Upper lobe of right lung (tissue), 1 donor: ENCODE measurements at regions not wholly inside any gene's neighbourhood (a gene's known extent, or its start where the extent isn't known, plus 50 kb on each side); places are given as distances from the start of the nearest gene placed in this dataset.

Source experiments
- ATAC-seq: fragments of 200-7000 bp; cut with Tn5 transposase; one replicate; pipeline ENCODE4 v1.9.1; 2020; ENCODE audit warnings: mild to moderate bottlenecking, moderate library complexity
- DNase-seq: peaks from one replicate; pipeline ENCODE4 v3.0.0-alpha.2; 2020
- H3K27ac ChIP-seq: fragments of 200-600 bp; one replicate; pipeline ENCODE4 v1.8.0; 2022
- H3K27me3 ChIP-seq: fragments of 200-600 bp; one replicate; pipeline ENCODE4 v1.8.0; 2022; ENCODE audit warnings: mild to moderate bottlenecking
- H3K36me3 ChIP-seq: fragments of 200-600 bp; one replicate; pipeline ENCODE4 v1.8.0; 2022
- H3K4me1 ChIP-seq: fragments of 200-600 bp; one replicate; pipeline ENCODE4 v1.8.0; 2022
- H3K4me3 ChIP-seq: fragments of 200-600 bp; one replicate; pipeline ENCODE4 v1.8.0; 2022; ENCODE audit warnings: mild to moderate bottlenecking
- H3K9me3 ChIP-seq: fragments of 200-600 bp; one replicate; pipeline ENCODE4 v1.8.0; 2022
- intact Hi-C: fragments of 100-400 bp; cut with DNase I; formaldehyde crosslinking; loops from one replicate; pipeline ENCODE4 v1.11.0; 2022
- TF ChIP-seq, protein P1 (sequence below): fragments of 200-600 bp; IDR thresholded peaks from one replicate; pipeline ENCODE4 v1.8.0; 2022; ENCODE audit warnings: antibody characterized with exemption
- donor health status: DM: no; HTN: yes; CAD: no; lungs with severe emphysema.

DNA sequence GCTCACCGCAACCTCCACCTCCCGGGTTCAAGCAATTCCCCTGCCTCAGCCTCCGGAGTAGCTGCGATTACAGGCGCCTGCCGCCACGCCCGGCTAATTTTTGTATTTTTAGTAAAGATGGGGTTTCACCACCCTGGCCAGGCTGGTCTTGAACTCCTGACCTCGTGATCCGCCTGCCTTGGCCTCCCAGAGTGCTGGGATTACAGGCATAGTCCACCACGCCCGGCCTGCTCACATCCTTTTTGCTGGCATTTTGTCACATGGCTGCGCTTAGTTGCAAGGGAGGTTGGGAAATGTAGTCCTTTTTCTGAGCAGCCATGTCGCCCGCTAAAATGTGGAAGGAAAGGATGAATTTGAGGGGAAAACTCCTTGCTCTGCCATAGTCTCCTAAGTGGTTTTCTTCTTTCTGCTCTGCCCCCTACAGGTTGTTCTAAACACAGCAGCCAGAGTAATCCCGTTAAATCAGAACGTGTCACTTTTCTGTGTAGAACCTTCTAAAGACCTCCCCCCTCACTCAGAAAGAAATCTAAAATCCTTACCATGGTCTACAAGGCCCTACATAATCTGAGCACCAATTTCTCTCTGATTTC lies 57.8 kb upstream of the HSPA9 start:
- TF ChIP-seq, protein P1, sequence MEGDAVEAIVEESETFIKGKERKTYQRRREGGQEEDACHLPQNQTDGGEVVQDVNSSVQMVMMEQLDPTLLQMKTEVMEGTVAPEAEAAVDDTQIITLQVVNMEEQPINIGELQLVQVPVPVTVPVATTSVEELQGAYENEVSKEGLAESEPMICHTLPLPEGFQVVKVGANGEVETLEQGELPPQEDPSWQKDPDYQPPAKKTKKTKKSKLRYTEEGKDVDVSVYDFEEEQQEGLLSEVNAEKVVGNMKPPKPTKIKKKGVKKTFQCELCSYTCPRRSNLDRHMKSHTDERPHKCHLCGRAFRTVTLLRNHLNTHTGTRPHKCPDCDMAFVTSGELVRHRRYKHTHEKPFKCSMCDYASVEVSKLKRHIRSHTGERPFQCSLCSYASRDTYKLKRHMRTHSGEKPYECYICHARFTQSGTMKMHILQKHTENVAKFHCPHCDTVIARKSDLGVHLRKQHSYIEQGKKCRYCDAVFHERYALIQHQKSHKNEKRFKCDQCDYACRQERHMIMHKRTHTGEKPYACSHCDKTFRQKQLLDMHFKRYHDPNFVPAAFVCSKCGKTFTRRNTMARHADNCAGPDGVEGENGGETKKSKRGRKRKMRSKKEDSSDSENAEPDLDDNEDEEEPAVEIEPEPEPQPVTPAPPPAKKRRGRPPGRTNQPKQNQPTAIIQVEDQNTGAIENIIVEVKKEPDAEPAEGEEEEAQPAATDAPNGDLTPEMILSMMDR = peak; percentile 52
- ATAC-seq (peak; percentile 77), DNase-seq (peak; percentile 73)
- Histone ChIP-seq H3K4me1 (no peaks in the 10 kb centered on the region), H3K4me3 (no peak overlapping the region), H3K36me3 (no peaks in the 10 kb centered on the region), H3K27me3 (no peaks in the 10 kb centered on the region), H3K27ac (no peak overlapping the region), H3K9me3 (no peaks in the 10 kb centered on the region)
- intact Hi-C loops = loop anchor here (10.0 kb wide), 1 partner anchor 48 kb away; no protein-coding TSS in a partner anchor

GRCh38 chr5:138631096-138631928 lies 56.1 kb upstream of the HSPA9 start:
- Histone ChIP-seq H3K27ac (no peak overlapping the region), H3K27me3 (no peaks in the 10 kb centered on the region), H3K36me3 (no peaks in the 10 kb centered on the region), H3K9me3 (no peaks in the 10 kb centered on the region), H3K4me1 (no peaks in the 10 kb centered on the region), H3K4me3 (no peak overlapping the region)
- DNase-seq = no peak
- ATAC-seq = no peak
- TF ChIP-seq, protein P1 = no peak
- intact Hi-C loops = loop anchor here (10.0 kb wide), 1 partner anchor 47 kb away; no protein-coding TSS in a partner anchor

DNA sequence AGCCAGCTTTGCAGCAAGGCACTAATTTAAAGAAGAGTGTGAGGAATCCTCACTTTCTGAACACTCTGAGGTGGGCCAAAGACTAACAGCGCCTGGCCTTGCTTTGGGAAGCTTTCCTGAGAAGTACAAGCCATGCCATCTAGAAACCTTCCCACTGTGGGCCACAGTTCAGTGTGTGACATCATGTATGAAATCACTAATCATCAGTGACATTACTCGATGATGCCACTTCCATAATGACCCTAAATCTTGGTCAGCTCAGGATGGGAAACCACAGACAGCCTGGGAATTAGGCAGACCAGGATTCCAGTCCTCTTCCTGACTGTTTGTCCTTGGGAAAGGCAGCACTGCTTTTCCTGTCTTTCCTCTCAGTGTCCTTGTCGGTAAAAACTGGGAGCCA lies 54.2 kb upstream of the HSPA9 start:
- Histone ChIP-seq H3K4me1 (no peaks in the 10 kb centered on the region), H3K4me3 (no peak overlapping the region), H3K27ac (no peak overlapping the region), H3K9me3 (no peaks in the 10 kb centered on the region), H3K27me3 (no peaks in the 10 kb centered on the region), H3K36me3 (no peaks in the 10 kb centered on the region)
- ATAC-seq (no peak), DNase-seq (no peak)
- TF ChIP-seq, protein P1 = no peak
- intact Hi-C loops = no loop called here

DNA sequence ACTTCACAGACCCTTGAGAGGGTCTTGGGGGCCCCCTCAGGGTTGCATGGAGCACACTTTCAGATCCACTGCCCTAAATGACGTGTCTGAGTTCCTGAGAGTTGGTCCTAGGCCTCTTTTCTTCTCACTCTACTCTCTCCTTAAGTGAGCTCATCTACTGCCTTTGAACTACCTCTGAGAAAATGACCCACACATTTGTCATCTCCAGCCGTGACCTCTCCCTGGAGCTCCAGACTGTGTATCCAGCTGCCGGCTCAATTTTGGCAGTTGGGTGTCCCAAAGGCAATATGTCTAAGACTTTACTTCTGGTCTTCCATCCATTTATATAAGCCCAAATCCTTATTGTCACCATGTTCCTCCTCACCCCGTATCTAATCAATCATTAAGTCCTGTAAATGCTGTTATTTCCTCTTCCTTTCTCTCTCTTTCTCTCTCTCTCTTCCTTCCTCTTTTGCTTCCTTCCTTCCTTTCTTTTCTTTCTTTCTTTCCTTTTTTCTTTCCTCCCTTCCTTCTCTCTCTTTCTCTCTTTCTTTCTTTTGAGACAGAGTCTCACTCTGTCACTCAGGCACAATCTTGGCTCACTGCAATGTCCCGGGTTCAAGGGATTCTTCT lies 51.2 kb upstream of the HSPA9 start:
- intact Hi-C loops = no loop called here
- Histone ChIP-seq H3K27me3 (no peaks in the 10 kb centered on the region), H3K4me1 (no peaks in the 10 kb centered on the region), H3K4me3 (no peak overlapping the region), H3K9me3 (no peaks in the 10 kb centered on the region), H3K36me3 (no peaks in the 10 kb centered on the region), H3K27ac (no peak overlapping the region)
- ATAC-seq (no peak), DNase-seq (no peak)
- TF ChIP-seq, protein P1 = no peak

GRCh38 chr5:138625134-138625533 lies 49.9 kb upstream of the HSPA9 start:
- no peak overlapping the region for H3K4me3 ChIP-seq
- no peaks in the 10 kb centered on the region for H3K9me3 ChIP-seq
- no peak for ATAC-seq
- no peaks in the 10 kb centered on the region for H3K4me1 ChIP-seq
- intact Hi-C loops = no loop called here
- no peaks in the 10 kb centered on the region for H3K27me3 ChIP-seq
- TF ChIP-seq, protein P1 = no peak
- no peak overlapping the region for H3K27ac ChIP-seq
- DNase-seq = no peak
- no peaks in the 10 kb centered on the region for H3K36me3 ChIP-seq
